Kidney tubule cell (primary cell): ENCODE measurements at regions not wholly inside any gene's neighbourhood (a gene's known extent, or its start where the extent isn't known, plus 50 kb on each side); places are given as distances from the start of the nearest gene placed in this dataset.
"Not testable (repeated sequence)": the region's sequence is repeated elsewhere in the genome, so short reads cannot be mapped to it uniquely, and the experiment has no call there.

Experiments used
- DNase-seq: peaks from one replicate; pipeline ENCODE4 v3.0.0-alpha.2; 2018; ENCODE audit warnings: low spot score

GRCh38 chr9:113665064-113665463 lies 201.5 kb downstream of the RGS3 start:
- DNase-seq = no peak

- no peak for DNase-seq
Observed at GRCh38 chr9:113665756-113666155, 202.2 kb downstream of the RGS3 start.

- DNase-seq = no peak
Observed at GRCh38 chr9:113668061-113668460, 204.5 kb downstream of the RGS3 start.

- DNase-seq = peak; percentile 92
Observed at GRCh38 chr9:113669522-113670115, 206.1 kb downstream of the RGS3 start.

GRCh38 chr9:113673726-113674125 lies 202.4 kb upstream of the ZNF618 start:
- DNase-seq = no peak

GRCh38 chr9:113674436-113674835 lies 201.7 kb upstream of the ZNF618 start:
- DNase-seq = no peak

GRCh38 chr9:113675475-113675941 lies 200.6 kb upstream of the ZNF618 start:
- DNase-seq = peak; percentile 87

- DNase-seq = no peak
Observed at GRCh38 chr9:113677057-113677456, 199.1 kb upstream of the ZNF618 start.

- no peak for DNase-seq
Observed at GRCh38 chr9:113677569-113677968, 198.5 kb upstream of the ZNF618 start.

- DNase-seq = no peak
Observed at GRCh38 chr9:113678119-113678858, 197.8 kb upstream of the ZNF618 start.

- peak; percentile 13 for DNase-seq
Observed at GRCh38 chr9:113678859-113679256, 197.3 kb upstream of the ZNF618 start.

GRCh38 chr9:113682297-113682771 lies 193.8 kb upstream of the ZNF618 start:
- DNase-seq = peak; percentile 77

- not testable (repeated sequence) for DNase-seq
Observed at GRCh38 chr9:113685636-113686035, 190.5 kb upstream of the ZNF618 start.

- no peak for DNase-seq
Observed at GRCh38 chr9:113687107-113687679, 188.9 kb upstream of the ZNF618 start.

GRCh38 chr9:113687680-113688371 lies 188.3 kb upstream of the ZNF618 start:
- DNase-seq = no peak

GRCh38 chr9:113690055-113690740 lies 185.9 kb upstream of the ZNF618 start:
- DNase-seq = no peak

GRCh38 chr9:113692256-113692655 lies 183.9 kb upstream of the ZNF618 start:
- no peak for DNase-seq

GRCh38 chr9:113694912-113695311 lies 181.2 kb upstream of the ZNF618 start:
- no peak for DNase-seq

- DNase-seq = no peak
Observed at GRCh38 chr9:113695440-113695851, 180.7 kb upstream of the ZNF618 start.

- DNase-seq = peak; percentile 79
Observed at GRCh38 chr9:113695901-113696300, 180.2 kb upstream of the ZNF618 start.

- DNase-seq = no peak
Observed at GRCh38 chr9:113701774-113702755, 174.0 kb upstream of the ZNF618 start.
